GM18861 (cell line): ENCODE measurements at regions not wholly inside any gene's neighbourhood (a gene's known extent, or its start where the extent isn't known, plus 50 kb on each side); places are given as distances from the start of the nearest gene placed in this dataset.
"Not testable (repeated sequence)": the region's sequence is repeated elsewhere in the genome, so short reads cannot be mapped to it uniquely, and the experiment has no call there.

Source experiments
- ATAC-seq: cut with Tn5 transposase; IDR thresholded peaks from one replicate; pipeline ENCODE4 v1.9.1; 2021; ENCODE audit not compliant: unreplicated experiment

- ATAC-seq = no peak
Observed at GRCh38 chr4:135464311-135464710, 1262.7 kb upstream of the PABPC4L start.

GRCh38 chr4:135447598-135447997 is 1246.0 kb upstream of the PABPC4L start:
- not testable (repeated sequence) for ATAC-seq

DNA sequence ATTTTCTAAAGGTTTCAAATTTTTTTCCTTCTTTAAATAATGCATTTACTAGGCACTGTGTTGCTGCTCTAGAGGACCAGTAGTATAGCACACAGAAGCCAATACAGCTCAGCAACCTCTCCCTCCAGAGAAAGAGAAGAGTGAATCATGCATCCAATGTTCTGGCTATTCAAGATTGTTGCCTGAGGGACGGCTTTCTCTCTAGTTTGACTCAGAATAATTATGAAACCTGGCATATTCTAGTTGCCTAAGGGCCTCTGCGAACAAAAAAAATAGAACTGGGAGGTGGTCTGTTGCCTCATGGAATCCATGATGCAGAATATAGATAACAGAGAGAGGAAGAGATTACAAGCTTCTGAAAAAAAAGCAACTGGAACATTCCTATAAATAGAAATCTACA is 1233.3 kb upstream of the PABPC4L start:
- no peak for ATAC-seq

- no peak for ATAC-seq
Observed at GRCh38 chr4:135429528-135429927, 1227.9 kb upstream of the PABPC4L start.

- no peak for ATAC-seq
Observed at GRCh38 chr4:135418353-135418752, 1216.8 kb upstream of the PABPC4L start.

GRCh38 chr4:135412213-135412612 is 1210.6 kb upstream of the PABPC4L start:
- no peak for ATAC-seq

DNA sequence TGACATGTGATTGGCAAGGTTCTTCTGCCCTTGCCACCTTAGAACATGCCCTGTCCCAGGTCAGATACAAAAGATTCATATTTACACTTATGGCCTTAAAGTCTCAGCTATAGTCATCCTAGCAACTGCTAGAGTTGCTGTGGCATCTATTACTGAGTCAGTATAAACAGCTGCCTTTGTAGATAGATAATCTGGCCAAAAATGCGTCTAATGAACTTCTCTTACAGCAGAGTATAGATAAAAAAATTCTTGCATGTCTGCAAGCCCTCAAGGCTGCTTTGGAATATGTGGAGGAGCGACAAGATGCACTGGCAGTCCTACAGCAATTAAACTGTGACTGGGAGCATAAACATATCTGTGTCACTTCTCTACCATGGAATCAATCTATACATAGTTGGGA is 1209.7 kb upstream of the PABPC4L start:
- no peak for ATAC-seq

DNA sequence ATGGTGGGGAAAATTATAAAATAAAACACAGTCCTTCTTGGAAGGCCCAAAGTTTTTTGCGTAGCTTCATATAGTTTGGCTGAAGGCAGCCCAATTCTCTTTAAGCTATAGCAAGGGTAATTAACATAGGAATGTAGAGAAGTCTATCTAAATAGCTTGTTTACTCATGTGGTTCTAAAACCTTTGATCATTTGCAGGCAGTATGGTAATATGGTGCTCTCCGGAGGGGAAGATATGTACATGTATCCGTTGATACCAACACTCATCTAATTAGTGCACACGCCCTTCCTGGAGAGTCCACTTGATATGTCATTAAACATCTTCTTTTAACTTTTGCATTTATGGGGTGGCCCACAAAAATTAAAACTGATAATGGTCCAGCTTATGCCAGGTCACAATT is 1207.7 kb upstream of the PABPC4L start:
- ATAC-seq = not testable (repeated sequence)

DNA sequence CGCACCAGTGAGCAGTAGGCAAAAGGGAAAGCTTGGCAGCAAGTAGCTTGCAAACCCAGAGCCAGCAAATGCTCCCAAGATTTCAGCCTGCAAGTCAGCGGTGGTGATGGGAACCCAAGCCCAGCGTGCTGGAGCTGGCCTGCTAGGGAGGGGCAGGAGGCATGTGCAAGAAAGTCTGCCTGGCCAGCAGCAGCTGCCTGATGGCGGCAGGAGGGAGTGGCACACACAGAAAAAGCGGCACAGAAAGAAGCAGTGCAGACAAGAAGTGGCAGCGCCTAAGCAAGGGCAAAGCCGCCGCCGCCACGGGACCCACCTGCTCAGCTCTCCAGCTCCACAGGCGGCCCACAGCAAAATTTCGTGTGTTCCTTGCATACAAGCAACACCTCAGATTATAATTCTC is 1206.5 kb upstream of the PABPC4L start:
- ATAC-seq = no peak

DNA sequence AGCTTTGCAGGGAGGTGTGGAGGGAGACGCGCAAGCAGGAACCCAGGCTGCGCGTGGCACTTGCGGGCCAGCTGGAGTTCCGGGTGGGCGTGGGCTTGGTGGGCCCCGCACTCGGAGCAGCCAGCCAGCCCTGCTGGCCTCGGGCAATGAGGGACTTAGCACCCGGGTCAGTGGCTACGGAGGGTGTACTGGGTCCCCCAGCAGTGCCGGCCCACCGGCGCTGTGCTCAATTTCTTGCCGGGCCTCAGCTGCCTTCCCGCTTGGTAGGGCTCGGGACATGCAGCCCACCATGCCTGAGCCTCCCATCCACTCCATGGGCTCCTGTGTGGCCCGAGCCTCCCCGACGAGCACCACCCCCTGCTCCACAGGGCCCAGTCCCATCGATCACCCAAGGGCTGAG is 1205.0 kb upstream of the PABPC4L start:
- not testable (repeated sequence) for ATAC-seq

- no peak for ATAC-seq
Observed at GRCh38 chr4:135385830-135386581, 1184.4 kb upstream of the PABPC4L start.

- ATAC-seq = no peak
Observed at GRCh38 chr4:135383356-135384288, 1182.0 kb upstream of the PABPC4L start.

GRCh38 chr4:135382280-135382959 is 1180.8 kb upstream of the PABPC4L start:
- no peak for ATAC-seq

GRCh38 chr4:135372131-135372530 is 1170.5 kb upstream of the PABPC4L start:
- ATAC-seq = no peak

GRCh38 chr4:135371137-135371536 is 1169.5 kb upstream of the PABPC4L start:
- no peak for ATAC-seq

DNA sequence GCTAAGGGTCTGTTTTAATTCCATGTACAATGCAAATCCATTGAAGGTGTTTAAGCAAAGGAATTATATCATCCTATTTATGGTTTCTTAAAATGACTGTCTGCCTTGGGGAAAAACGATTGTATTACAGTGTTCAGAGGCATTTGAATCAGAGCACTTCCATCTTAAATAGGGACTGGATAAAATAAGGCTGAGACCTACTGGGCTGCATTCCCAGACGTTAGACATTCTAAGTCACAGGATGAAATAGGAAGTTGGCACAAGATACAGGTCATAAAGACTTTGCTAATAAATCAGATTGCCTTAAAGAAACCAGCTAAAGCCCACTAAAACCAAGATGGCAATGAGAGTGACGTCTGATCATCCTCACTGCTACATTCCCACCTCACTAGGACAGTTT is 1167.2 kb upstream of the PABPC4L start:
- no peak for ATAC-seq

GRCh38 chr4:135365065-135365464 is 1163.5 kb upstream of the PABPC4L start:
- no peak for ATAC-seq

DNA sequence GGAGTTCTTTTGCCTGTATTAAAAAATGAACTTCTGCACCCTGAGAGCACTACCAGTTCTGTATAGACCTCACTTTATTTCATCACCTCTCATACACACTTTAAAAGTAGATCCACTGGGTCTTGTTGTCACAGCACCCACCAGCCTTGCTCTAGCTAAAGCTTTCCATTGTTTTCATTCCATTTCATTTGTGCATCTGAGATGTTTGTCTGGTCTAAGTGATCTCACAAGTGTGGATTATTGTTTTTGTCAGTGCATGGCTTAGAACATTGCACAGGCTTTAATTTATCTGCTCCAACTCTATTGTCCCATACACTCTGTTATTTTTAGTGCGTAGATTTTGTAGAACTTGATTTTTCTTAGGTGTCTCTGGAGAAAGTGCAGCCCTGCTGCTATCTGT is 1157.5 kb upstream of the PABPC4L start:
- no peak for ATAC-seq

- no peak for ATAC-seq
Observed at GRCh38 chr4:135357091-135357490, 1155.5 kb upstream of the PABPC4L start.

- no peak for ATAC-seq
Observed at GRCh38 chr4:135354876-135355275, 1153.3 kb upstream of the PABPC4L start.

DNA sequence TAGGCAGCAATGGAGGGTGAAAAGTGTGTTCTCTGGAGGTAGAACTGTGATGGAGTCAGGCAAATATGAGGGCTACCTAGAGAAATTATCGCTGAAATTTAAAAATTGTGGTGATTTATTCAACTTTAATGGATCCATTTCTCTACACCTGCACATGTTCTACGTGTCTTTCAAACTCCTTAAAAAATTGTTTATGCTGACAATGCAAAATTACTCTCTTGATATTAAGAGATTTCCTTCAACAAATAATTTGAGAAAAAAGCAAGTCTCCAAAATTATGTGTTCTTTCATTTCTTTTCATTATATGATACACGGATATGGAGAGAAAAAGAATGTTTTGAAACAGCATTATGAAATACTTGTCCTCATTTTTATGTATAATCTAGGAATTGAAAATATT is 1151.4 kb upstream of the PABPC4L start:
- ATAC-seq = no peak

GRCh38 chr4:135344492-135344891 is 1142.9 kb upstream of the PABPC4L start:
- ATAC-seq = no peak
